ENCODE measurements at regions not wholly inside any gene's neighbourhood (a gene's known extent, or its start where the extent isn't known, plus 50 kb on each side); places are given as distances from the start of the nearest gene placed in this dataset.

- Histone ChIP-seq H3K9me2 (replicated peaks; ENCODE audit: insufficient read depth, low read length) (no peaks in the 10 kb centered on the region), H3K36me3 (ENCODE audit: low read length) (no peaks in the 10 kb centered on the region), H2AFZ (ENCODE audit: low read depth, low read length, severe bottlenecking) (no peak overlapping the region), H3K4me3 (ENCODE audit: insufficient read depth, low read length, poor library complexity, severe bottlenecking) (no peak overlapping the region), H3K9me3 (ENCODE audit: insufficient read depth, low read length) (no peaks in the 10 kb centered on the region), H3K79me2 (ENCODE audit: insufficient read depth, low read length) (no peaks in the 10 kb centered on the region), H4K20me1 (ENCODE audit: low read depth, low read length) (no peaks in the 10 kb centered on the region), H3K4me2 (ENCODE audit: low read depth, low read length, poor library complexity, severe bottlenecking) (no peak overlapping the region), H3F3A (ENCODE audit: insufficient read depth) (no peaks in the 10 kb centered on the region), H3K9ac (ENCODE audit: low read length) (no peak overlapping the region), H3K27me3 (ENCODE audit: low read length) (no peaks in the 10 kb centered on the region), H3K27ac (ENCODE audit: low read depth, low read length) (no peak overlapping the region)
- TF ChIP-seq CTCF (IDR thresholded peaks at IDR 0.05; ENCODE audit: insufficient read depth, low read length, poor library complexity, severe bottlenecking) (no peak), EZH2phosphoT487 (conservative IDR thresholded peaks at IDR 0.05; ENCODE audit: low read length) (no peak)
Measured at GRCh38 chr6:150661216-150662007, 61.7 kb downstream of the PLEKHG1 start.

- no peaks in the 10 kb centered on the region for H3K27me3 ChIP-seq (ENCODE audit: low read length)
- H3K79me2 ChIP-seq (ENCODE audit: insufficient read depth, low read length): no peaks in the 10 kb centered on the region
- no peak overlapping the region for H3K27ac ChIP-seq (ENCODE audit: low read depth, low read length)
- no peaks in the 10 kb centered on the region for H3K9me2 ChIP-seq (replicated peaks; ENCODE audit: insufficient read depth, low read length)
- no peaks in the 10 kb centered on the region for H3F3A ChIP-seq (ENCODE audit: insufficient read depth)
- no peak overlapping the region for H3K9ac ChIP-seq (ENCODE audit: low read length)
- no peak for TF ChIP-seq EZH2phosphoT487 (conservative IDR thresholded peaks at IDR 0.05; ENCODE audit: low read length)
- TF ChIP-seq CTCF (IDR thresholded peaks at IDR 0.05; ENCODE audit: insufficient read depth, low read length, poor library complexity, severe bottlenecking): no peak
- H3K4me3 ChIP-seq (ENCODE audit: insufficient read depth, low read length, poor library complexity, severe bottlenecking): no peak overlapping the region
- H3K9me3 ChIP-seq (ENCODE audit: insufficient read depth, low read length): no peaks in the 10 kb centered on the region
- no peak overlapping the region for H3K4me2 ChIP-seq (ENCODE audit: low read depth, low read length, poor library complexity, severe bottlenecking)
- H4K20me1 ChIP-seq (ENCODE audit: low read depth, low read length): no peaks in the 10 kb centered on the region
- H3K36me3 ChIP-seq (ENCODE audit: low read length): no peaks in the 10 kb centered on the region
- no peak overlapping the region for H2AFZ ChIP-seq (ENCODE audit: low read depth, low read length, severe bottlenecking)
Measured at GRCh38 chr6:150662814-150663213, 63.1 kb downstream of the PLEKHG1 start.

GRCh38 chr6:150664091-150664490 lies 64.4 kb downstream of the PLEKHG1 start:
- H3K27ac ChIP-seq (ENCODE audit: low read depth, low read length): no peak overlapping the region
- no peaks in the 10 kb centered on the region for H3K79me2 ChIP-seq (ENCODE audit: insufficient read depth, low read length)

More at GRCh38 chr6:150664091-150664490, 64.4 kb downstream of the PLEKHG1 start:
- H3K27me3 ChIP-seq (ENCODE audit: low read length): no peaks in the 10 kb centered on the region
- no peak overlapping the region for H3K4me2 ChIP-seq (ENCODE audit: low read depth, low read length, poor library complexity, severe bottlenecking)
- H3K9me3 ChIP-seq (ENCODE audit: insufficient read depth, low read length): no peaks in the 10 kb centered on the region
- H4K20me1 ChIP-seq (ENCODE audit: low read depth, low read length): no peaks in the 10 kb centered on the region
- H3F3A ChIP-seq (ENCODE audit: insufficient read depth): no peaks in the 10 kb centered on the region
- no peak for TF ChIP-seq EZH2phosphoT487 (conservative IDR thresholded peaks at IDR 0.05; ENCODE audit: low read length)
- TF ChIP-seq CTCF (IDR thresholded peaks at IDR 0.05; ENCODE audit: insufficient read depth, low read length, poor library complexity, severe bottlenecking): no peak
- H3K9me2 ChIP-seq (replicated peaks; ENCODE audit: insufficient read depth, low read length): no peaks in the 10 kb centered on the region
- no peak overlapping the region for H3K4me3 ChIP-seq (ENCODE audit: insufficient read depth, low read length, poor library complexity, severe bottlenecking)
- H3K9ac ChIP-seq (ENCODE audit: low read length): no peak overlapping the region
- no peak overlapping the region for H2AFZ ChIP-seq (ENCODE audit: low read depth, low read length, severe bottlenecking)
- H3K36me3 ChIP-seq (ENCODE audit: low read length): no peaks in the 10 kb centered on the region

All from SU-DHL-6 (cell line).